GM18498 (cell line): ENCODE measurements at regions not wholly inside any gene's neighbourhood (a gene's known extent, or its start where the extent isn't known, plus 50 kb on each side); places are given as distances from the start of the nearest gene placed in this dataset.

Experiments used
- ATAC-seq: cut with Tn5 transposase; IDR thresholded peaks from one replicate; pipeline ENCODE4 v1.9.1; 2021; ENCODE audit warnings: mild to moderate bottlenecking, moderate library complexity; ENCODE audit not compliant: unreplicated experiment

GRCh38 chr3:59653405-59654122 is 603.7 kb upstream of the CFAP20DC start:
- no peak for ATAC-seq

GRCh38 chr3:59644479-59645402 is 594.9 kb upstream of the CFAP20DC start:
- no peak for ATAC-seq

GRCh38 chr3:59641169-59641899 is 591.5 kb upstream of the CFAP20DC start:
- ATAC-seq: no peak

- no peak for ATAC-seq
Observed at GRCh38 chr3:59632760-59633573, 583.1 kb upstream of the CFAP20DC start.

GRCh38 chr3:59631482-59631881 is 581.7 kb upstream of the CFAP20DC start:
- ATAC-seq: no peak

- ATAC-seq: no peak
Observed at GRCh38 chr3:59621037-59621436, 571.2 kb upstream of the CFAP20DC start.

GRCh38 chr3:59620325-59620724 is 570.5 kb upstream of the CFAP20DC start:
- no peak for ATAC-seq

GRCh38 chr3:59612444-59612715 is 562.6 kb upstream of the CFAP20DC start:
- no peak for ATAC-seq

- no peak for ATAC-seq
Observed at GRCh38 chr3:59611649-59612443, 562.0 kb upstream of the CFAP20DC start.

GRCh38 chr3:59609657-59610348 is 560.0 kb upstream of the CFAP20DC start:
- ATAC-seq: no peak

- no peak for ATAC-seq
Observed at GRCh38 chr3:59608356-59608755, 558.5 kb upstream of the CFAP20DC start.

- no peak for ATAC-seq
Observed at GRCh38 chr3:59607656-59608055, 557.8 kb upstream of the CFAP20DC start.

- ATAC-seq: no peak
Observed at GRCh38 chr3:59606638-59607266, 556.9 kb upstream of the CFAP20DC start.

- no peak for ATAC-seq
Observed at GRCh38 chr3:59605944-59606534, 556.2 kb upstream of the CFAP20DC start.

- ATAC-seq: no peak
Observed at GRCh38 chr3:59605318-59605717, 555.5 kb upstream of the CFAP20DC start.

- no peak for ATAC-seq
Observed at GRCh38 chr3:59601486-59601885, 551.7 kb upstream of the CFAP20DC start.

GRCh38 chr3:59600631-59601030 is 550.8 kb upstream of the CFAP20DC start:
- no peak for ATAC-seq

- no peak for ATAC-seq
Observed at GRCh38 chr3:59596741-59597140, 546.9 kb upstream of the CFAP20DC start.

GRCh38 chr3:59595830-59596229 is 546.0 kb upstream of the CFAP20DC start:
- no peak for ATAC-seq
